ENCODE measurements at regions not wholly inside any gene's neighbourhood (a gene's known extent, or its start where the extent isn't known, plus 50 kb on each side); places are given as distances from the start of the nearest gene placed in this dataset.

GRCh38 chr11:62030071-62030684 lies 62.7 kb upstream of the FTH1 start:
- TF ChIP-seq CTCF (conservative IDR thresholded peaks at IDR 0.05; ENCODE audit: low read length) (no peak), EZH2phosphoT487 (IDR thresholded peaks at IDR 0.05; ENCODE audit: borderline replicate concordance) (no peak)
